ENCODE measurements at regions not wholly inside any gene's neighbourhood (a gene's known extent, or its start where the extent isn't known, plus 50 kb on each side); places are given as distances from the start of the nearest gene placed in this dataset.
A peak's percentile ranks its signal among the peaks of the same experiment; 100 is the strongest.

- TF ChIP-seq CTCF (IDR thresholded peaks at IDR 0.05 in 2 of 3, conservative IDR thresholded peaks at IDR 0.05 in 1 of 3; ENCODE audit: control insufficient read depth in 2 of 3, extremely low read depth in 1 of 3, insufficient read depth in 1 of 3, low read depth in 3 of 3, low read length in 3 of 3), result 0 out of 6 replicates have a peak, but pooled peaks of 1 of the 3 experiments have one; percentile 10
Observed at GRCh38 chr1:58363585-58363984, 182.9 kb downstream of the OMA1 start (continued).

- no peak overlapping the region for H2AFZ ChIP-seq (ENCODE audit: control insufficient read depth, low read depth, low read length)
- no peak for FAIRE-seq
- H3K4me1 ChIP-seq (ENCODE audit: control insufficient read depth, insufficient read depth, low read length), result no peaks in the 10 kb centered on the region
- no TSS peak for BruUV-seq (replicated peaks)
- ATAC-seq, result peak; percentile 25; the same call in 1 of the 3 replicates
- no peak for DNase-seq (ENCODE audit: low read depth, low spot score)
- ChIA-PET SMC1A (ENCODE audit: uncharacterized antibody, unreplicated experiment) (no interaction called here), POLR2A (interaction anchor here (0.5 kb wide), 1 partner anchor 1369 kb away, joined by 4 read pairs; no protein-coding TSS in a partner anchor), RAD21 (ENCODE audit: unreplicated experiment) (no interaction called here), CTCF (no interaction called here)
- H3K4me2 ChIP-seq (ENCODE audit: control insufficient read depth, insufficient read depth), result no peak overlapping the region
- no peak overlapping the region for H3K9ac ChIP-seq (ENCODE audit: control insufficient read depth, insufficient read depth, low read length)
- no peaks in the 10 kb centered on the region for H4K20me1 ChIP-seq (ENCODE audit: control insufficient read depth, insufficient read depth)
- H3K4me3 ChIP-seq, result no peak overlapping the region
- no peaks in the 10 kb centered on the region for H3K9me3 ChIP-seq (replicated peaks; ENCODE audit: control insufficient read depth, insufficient read depth, low read length)
- H3K36me3 ChIP-seq (ENCODE audit: control insufficient read depth in 2 of 2, insufficient read depth in 2 of 2, low read length in 1 of 2), result no peaks in the 10 kb centered on the region
- intact Hi-C loops (cut with micrococcal nuclease; ENCODE audit: unreplicated experiment), result no loop called here
- in situ Hi-C loops (cut with MboI), result no loop called here
- TF ChIP-seq E4F1 (IDR thresholded peaks at IDR 0.05; ENCODE audit: borderline replicate concordance, partially characterized antibody), result no peak
- no peak for TF ChIP-seq CHD2 (IDR thresholded peaks at IDR 0.05; ENCODE audit: borderline replicate concordance, low read depth, low read length)
- TF ChIP-seq NR2F1 (conservative IDR thresholded peaks at IDR 0.05), result 0 out of 2 replicates have a peak, but pooled peaks have one; percentile 13
- no peak overlapping the region for H3K27ac ChIP-seq (ENCODE audit: control insufficient read depth, insufficient read depth)
- no peaks in the 10 kb centered on the region; a peak in 1 of 4 replicates for H3K27me3 ChIP-seq (replicated peaks in 1 of 2; ENCODE audit: control insufficient read depth in 2 of 2, insufficient read depth in 2 of 2, low read length in 1 of 2)
- H3K79me2 ChIP-seq (ENCODE audit: control insufficient read depth, insufficient read depth, low read length), result no peaks in the 10 kb centered on the region
- WGBS (ENCODE audit: insufficient coverage, insufficient replicate concordance, low lambda C conversion rate, missing lambda C conversion rate), result 0% methylated on average over 2 of the region's 2 CpGs
Observed at GRCh38 chr1:58361134-58361533, 185.4 kb downstream of the OMA1 start.

All from GM12878 (cell line).